HEK293 (cell line): ENCODE measurements at regions not wholly inside any gene's neighbourhood (a gene's known extent, or its start where the extent isn't known, plus 50 kb on each side); places are given as distances from the start of the nearest gene placed in this dataset.

Experiments
- KLF16 ChIP-seq: fragments of 450-650 bp; formaldehyde crosslinking; IDR thresholded peaks from 2 replicates; pipeline ENCODE4 v1.5.1; 2017; ENCODE audit warnings: missing biosample characterization, missing genetic modification characterization
- RBAK ChIP-seq: fragments of 450-650 bp; formaldehyde crosslinking; IDR thresholded peaks from 2 replicates; pipeline ENCODE4 v1.5.1; 2016; ENCODE audit warnings: missing biosample characterization, missing genetic modification characterization
- ZBTB20 ChIP-seq: fragments of 450-650 bp; formaldehyde crosslinking; IDR thresholded peaks from 2 replicates; pipeline ENCODE4 v1.5.1; 2016; ENCODE audit warnings: missing biosample characterization, missing genetic modification characterization
- ZNF114 ChIP-seq: fragments of 450-650 bp; formaldehyde crosslinking; IDR thresholded peaks from 2 replicates; pipeline ENCODE4 v1.5.0; 2017; ENCODE audit warnings: missing biosample characterization, missing genetic modification characterization
- ZNF19 ChIP-seq: fragments of 450-650 bp; formaldehyde crosslinking; IDR thresholded peaks from 2 replicates; pipeline ENCODE4; 2016; ENCODE audit warnings: missing biosample characterization, missing genetic modification characterization, low read depth
- ZNF266 ChIP-seq: fragments of 450-650 bp; formaldehyde crosslinking; IDR thresholded peaks from 2 replicates; pipeline ENCODE4 v1.5.1; 2016; ENCODE audit warnings: missing biosample characterization, missing genetic modification characterization, low read depth
- ZNF426 ChIP-seq: fragments of 450-650 bp; formaldehyde crosslinking; IDR thresholded peaks from 2 replicates; pipeline ENCODE4 v1.5.1; 2017; ENCODE audit warnings: missing biosample characterization, missing genetic modification characterization, mild to moderate bottlenecking, inconsistent platforms, moderate library complexity
- TF ChIP-seq, protein P1 (sequence below): fragments of 450-650 bp; formaldehyde crosslinking; IDR thresholded peaks from 2 replicates; pipeline ENCODE4 v1.5.1; 2016; ENCODE audit warnings: missing biosample characterization, missing genetic modification characterization, borderline replicate concordance
- TF ChIP-seq, protein P2 (sequence below): fragments of 450-650 bp; formaldehyde crosslinking; IDR thresholded peaks from 2 replicates; pipeline ENCODE4 v1.5.0; 2017; ENCODE audit warnings: missing biosample characterization, missing genetic modification characterization, borderline replicate concordance
- TF ChIP-seq, protein P3 (sequence below): IDR thresholded peaks from 2 replicates; pipeline ENCODE4 v1.6.1; 2011; ENCODE audit warnings: mild to moderate bottlenecking, low read depth, low read length, borderline replicate concordance
- TF ChIP-seq, protein P4 (sequence below): fragments of 450-650 bp; IDR thresholded peaks from 2 replicates; pipeline ENCODE4 v1.5.1; 2018; ENCODE audit warnings: missing biosample characterization, missing genetic modification characterization
- TF ChIP-seq, protein P5 (sequence below): fragments of 450-650 bp; IDR thresholded peaks from 2 replicates; pipeline ENCODE4 v1.5.1; 2018; ENCODE audit warnings: missing biosample characterization, mild to moderate bottlenecking, missing genetic modification characterization
- TF ChIP-seq, protein P6 (sequence below): fragments of 450-650 bp; formaldehyde crosslinking; IDR thresholded peaks from 2 replicates; pipeline ENCODE4 v1.5.1; 2016; ENCODE audit warnings: missing biosample characterization, missing genetic modification characterization

DNA sequence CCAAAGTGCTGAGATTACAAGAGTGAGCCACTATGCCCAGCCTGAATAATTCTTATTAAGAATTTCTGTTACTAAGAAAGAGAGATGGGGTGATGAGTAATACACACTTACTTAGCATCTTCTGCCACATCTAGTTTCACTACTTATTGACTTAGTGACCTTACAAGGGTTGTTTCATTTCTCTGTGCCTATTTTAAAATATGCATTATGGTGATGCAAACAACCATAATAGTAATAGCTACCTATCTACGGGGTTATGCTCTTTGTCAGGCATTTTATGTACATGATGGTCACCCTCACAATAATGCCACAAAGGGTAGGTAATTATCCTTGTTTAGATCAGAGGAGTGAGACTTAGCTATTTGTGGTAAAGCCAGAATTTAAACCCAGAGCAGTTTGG lies 499.0 kb upstream of the SGCD start (continued):
- TF ChIP-seq, protein P1, sequence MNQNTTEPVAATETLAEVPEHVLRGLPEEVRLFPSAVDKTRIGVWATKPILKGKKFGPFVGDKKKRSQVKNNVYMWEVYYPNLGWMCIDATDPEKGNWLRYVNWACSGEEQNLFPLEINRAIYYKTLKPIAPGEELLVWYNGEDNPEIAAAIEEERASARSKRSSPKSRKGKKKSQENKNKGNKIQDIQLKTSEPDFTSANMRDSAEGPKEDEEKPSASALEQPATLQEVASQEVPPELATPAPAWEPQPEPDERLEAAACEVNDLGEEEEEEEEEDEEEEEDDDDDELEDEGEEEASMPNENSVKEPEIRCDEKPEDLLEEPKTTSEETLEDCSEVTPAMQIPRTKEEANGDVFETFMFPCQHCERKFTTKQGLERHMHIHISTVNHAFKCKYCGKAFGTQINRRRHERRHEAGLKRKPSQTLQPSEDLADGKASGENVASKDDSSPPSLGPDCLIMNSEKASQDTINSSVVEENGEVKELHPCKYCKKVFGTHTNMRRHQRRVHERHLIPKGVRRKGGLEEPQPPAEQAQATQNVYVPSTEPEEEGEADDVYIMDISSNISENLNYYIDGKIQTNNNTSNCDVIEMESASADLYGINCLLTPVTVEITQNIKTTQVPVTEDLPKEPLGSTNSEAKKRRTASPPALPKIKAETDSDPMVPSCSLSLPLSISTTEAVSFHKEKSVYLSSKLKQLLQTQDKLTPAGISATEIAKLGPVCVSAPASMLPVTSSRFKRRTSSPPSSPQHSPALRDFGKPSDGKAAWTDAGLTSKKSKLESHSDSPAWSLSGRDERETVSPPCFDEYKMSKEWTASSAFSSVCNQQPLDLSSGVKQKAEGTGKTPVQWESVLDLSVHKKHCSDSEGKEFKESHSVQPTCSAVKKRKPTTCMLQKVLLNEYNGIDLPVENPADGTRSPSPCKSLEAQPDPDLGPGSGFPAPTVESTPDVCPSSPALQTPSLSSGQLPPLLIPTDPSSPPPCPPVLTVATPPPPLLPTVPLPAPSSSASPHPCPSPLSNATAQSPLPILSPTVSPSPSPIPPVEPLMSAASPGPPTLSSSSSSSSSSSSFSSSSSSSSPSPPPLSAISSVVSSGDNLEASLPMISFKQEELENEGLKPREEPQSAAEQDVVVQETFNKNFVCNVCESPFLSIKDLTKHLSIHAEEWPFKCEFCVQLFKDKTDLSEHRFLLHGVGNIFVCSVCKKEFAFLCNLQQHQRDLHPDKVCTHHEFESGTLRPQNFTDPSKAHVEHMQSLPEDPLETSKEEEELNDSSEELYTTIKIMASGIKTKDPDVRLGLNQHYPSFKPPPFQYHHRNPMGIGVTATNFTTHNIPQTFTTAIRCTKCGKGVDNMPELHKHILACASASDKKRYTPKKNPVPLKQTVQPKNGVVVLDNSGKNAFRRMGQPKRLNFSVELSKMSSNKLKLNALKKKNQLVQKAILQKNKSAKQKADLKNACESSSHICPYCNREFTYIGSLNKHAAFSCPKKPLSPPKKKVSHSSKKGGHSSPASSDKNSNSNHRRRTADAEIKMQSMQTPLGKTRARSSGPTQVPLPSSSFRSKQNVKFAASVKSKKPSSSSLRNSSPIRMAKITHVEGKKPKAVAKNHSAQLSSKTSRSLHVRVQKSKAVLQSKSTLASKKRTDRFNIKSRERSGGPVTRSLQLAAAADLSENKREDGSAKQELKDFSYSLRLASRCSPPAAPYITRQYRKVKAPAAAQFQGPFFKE (tag by site-specific recombination), result no peak
- TF ChIP-seq ZBTB20 (tag by site-specific recombination), result no peak
- TF ChIP-seq, protein P2, sequence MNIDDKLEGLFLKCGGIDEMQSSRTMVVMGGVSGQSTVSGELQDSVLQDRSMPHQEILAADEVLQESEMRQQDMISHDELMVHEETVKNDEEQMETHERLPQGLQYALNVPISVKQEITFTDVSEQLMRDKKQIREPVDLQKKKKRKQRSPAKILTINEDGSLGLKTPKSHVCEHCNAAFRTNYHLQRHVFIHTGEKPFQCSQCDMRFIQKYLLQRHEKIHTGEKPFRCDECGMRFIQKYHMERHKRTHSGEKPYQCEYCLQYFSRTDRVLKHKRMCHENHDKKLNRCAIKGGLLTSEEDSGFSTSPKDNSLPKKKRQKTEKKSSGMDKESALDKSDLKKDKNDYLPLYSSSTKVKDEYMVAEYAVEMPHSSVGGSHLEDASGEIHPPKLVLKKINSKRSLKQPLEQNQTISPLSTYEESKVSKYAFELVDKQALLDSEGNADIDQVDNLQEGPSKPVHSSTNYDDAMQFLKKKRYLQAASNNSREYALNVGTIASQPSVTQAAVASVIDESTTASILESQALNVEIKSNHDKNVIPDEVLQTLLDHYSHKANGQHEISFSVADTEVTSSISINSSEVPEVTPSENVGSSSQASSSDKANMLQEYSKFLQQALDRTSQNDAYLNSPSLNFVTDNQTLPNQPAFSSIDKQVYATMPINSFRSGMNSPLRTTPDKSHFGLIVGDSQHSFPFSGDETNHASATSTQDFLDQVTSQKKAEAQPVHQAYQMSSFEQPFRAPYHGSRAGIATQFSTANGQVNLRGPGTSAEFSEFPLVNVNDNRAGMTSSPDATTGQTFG (tag by site-specific recombination), result no peak
- TF ChIP-seq, protein P3, sequence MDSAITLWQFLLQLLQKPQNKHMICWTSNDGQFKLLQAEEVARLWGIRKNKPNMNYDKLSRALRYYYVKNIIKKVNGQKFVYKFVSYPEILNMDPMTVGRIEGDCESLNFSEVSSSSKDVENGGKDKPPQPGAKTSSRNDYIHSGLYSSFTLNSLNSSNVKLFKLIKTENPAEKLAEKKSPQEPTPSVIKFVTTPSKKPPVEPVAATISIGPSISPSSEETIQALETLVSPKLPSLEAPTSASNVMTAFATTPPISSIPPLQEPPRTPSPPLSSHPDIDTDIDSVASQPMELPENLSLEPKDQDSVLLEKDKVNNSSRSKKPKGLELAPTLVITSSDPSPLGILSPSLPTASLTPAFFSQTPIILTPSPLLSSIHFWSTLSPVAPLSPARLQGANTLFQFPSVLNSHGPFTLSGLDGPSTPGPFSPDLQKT, result no peak
- TF ChIP-seq, protein P4, sequence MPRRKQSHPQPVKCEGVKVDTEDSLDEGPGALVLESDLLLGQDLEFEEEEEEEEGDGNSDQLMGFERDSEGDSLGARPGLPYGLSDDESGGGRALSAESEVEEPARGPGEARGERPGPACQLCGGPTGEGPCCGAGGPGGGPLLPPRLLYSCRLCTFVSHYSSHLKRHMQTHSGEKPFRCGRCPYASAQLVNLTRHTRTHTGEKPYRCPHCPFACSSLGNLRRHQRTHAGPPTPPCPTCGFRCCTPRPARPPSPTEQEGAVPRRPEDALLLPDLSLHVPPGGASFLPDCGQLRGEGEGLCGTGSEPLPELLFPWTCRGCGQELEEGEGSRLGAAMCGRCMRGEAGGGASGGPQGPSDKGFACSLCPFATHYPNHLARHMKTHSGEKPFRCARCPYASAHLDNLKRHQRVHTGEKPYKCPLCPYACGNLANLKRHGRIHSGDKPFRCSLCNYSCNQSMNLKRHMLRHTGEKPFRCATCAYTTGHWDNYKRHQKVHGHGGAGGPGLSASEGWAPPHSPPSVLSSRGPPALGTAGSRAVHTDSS (tag by site-specific recombination), result no peak
- TF ChIP-seq, protein P5, sequence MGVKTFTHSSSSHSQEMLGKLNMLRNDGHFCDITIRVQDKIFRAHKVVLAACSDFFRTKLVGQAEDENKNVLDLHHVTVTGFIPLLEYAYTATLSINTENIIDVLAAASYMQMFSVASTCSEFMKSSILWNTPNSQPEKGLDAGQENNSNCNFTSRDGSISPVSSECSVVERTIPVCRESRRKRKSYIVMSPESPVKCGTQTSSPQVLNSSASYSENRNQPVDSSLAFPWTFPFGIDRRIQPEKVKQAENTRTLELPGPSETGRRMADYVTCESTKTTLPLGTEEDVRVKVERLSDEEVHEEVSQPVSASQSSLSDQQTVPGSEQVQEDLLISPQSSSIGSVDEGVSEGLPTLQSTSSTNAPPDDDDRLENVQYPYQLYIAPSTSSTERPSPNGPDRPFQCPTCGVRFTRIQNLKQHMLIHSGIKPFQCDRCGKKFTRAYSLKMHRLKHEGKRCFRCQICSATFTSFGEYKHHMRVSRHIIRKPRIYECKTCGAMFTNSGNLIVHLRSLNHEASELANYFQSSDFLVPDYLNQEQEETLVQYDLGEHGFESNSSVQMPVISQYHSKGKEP (tag by site-specific recombination), result no peak
- TF ChIP-seq ZNF266 (tag by site-specific recombination), result no peak
- no peak for TF ChIP-seq ZNF114 (tag by site-specific recombination)
- TF ChIP-seq ZNF19 (tag by site-specific recombination), result no peak
- no peak for TF ChIP-seq RBAK (tag by site-specific recombination)
- no peak for TF ChIP-seq KLF16 (tag by site-specific recombination)
- no peak for TF ChIP-seq ZNF426 (tag by site-specific recombination)
- TF ChIP-seq, protein P6, sequence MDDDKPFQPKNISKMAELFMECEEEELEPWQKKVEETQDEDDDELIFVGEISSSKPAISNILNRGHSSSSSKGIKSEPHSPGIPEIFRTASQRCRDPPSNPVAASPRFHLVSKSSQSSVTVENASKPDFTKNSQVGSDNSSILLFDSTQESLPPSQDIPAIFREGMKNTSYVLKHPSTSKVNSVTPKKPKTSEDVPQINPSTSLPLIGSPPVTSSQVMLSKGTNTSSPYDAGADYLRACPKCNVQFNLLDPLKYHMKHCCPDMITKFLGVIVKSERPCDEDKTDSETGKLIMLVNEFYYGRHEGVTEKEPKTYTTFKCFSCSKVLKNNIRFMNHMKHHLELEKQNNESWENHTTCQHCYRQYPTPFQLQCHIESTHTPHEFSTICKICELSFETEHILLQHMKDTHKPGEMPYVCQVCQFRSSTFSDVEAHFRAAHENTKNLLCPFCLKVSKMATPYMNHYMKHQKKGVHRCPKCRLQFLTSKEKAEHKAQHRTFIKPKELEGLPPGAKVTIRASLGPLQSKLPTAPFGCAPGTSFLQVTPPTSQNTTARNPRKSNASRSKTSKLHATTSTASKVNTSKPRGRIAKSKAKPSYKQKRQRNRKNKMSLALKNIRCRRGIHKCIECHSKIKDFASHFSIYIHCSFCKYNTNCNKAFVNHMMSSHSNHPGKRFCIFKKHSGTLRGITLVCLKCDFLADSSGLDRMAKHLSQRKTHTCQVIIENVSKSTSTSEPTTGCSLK (tag by site-specific recombination), result no peak
